GM12875 (cell line): ENCODE measurements at regions not wholly inside any gene's neighbourhood (a gene's known extent, or its start where the extent isn't known, plus 50 kb on each side); places are given as distances from the start of the nearest gene placed in this dataset.
"Not testable (repeated sequence)": the region's sequence is repeated elsewhere in the genome, so short reads cannot be mapped to it uniquely, and the experiment has no call there.

Experiments
- H3K4me3 ChIP-seq: one replicate; pipeline ENCODE4 v1.5.1; 2011; ENCODE audit warnings: low read depth, low read length, control low read depth
- TF ChIP-seq, protein P1 (sequence below): IDR thresholded peaks from 2 replicates; pipeline ENCODE4 v1.5.1; 2011; ENCODE audit warnings: low read depth, mild to moderate bottlenecking, control low read depth, inconsistent platforms, low read length, moderate library complexity, borderline replicate concordance; ENCODE audit not compliant: insufficient read depth

DNA sequence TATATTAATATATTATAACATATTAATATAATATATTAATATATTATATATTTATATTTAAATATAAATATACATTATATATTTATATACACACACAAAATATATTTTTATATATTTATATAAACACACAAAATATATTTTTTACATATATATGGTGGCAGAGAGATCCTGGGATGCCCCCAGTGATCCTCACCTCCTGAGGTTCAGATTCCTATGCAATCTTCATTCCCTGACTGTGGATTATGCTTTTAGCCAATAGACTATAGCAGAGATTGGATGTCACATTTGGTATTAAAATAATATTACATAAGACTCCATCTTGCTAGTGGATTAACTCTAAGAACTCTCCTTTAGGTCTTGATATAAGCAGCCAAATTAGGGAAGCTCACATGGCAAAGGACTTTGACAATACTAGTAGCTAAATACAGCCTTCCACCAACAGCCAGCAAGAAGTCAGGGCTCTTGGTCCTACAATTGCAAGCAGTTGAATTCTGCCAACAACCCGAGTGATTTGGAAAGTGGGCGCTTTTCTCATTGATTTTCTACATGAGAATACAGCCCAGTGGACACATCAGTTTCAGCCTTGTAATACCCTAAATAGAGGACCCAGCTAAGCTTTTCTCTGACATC is 681.0 kb downstream of the C6orf118 start:
- TF ChIP-seq, protein P1, sequence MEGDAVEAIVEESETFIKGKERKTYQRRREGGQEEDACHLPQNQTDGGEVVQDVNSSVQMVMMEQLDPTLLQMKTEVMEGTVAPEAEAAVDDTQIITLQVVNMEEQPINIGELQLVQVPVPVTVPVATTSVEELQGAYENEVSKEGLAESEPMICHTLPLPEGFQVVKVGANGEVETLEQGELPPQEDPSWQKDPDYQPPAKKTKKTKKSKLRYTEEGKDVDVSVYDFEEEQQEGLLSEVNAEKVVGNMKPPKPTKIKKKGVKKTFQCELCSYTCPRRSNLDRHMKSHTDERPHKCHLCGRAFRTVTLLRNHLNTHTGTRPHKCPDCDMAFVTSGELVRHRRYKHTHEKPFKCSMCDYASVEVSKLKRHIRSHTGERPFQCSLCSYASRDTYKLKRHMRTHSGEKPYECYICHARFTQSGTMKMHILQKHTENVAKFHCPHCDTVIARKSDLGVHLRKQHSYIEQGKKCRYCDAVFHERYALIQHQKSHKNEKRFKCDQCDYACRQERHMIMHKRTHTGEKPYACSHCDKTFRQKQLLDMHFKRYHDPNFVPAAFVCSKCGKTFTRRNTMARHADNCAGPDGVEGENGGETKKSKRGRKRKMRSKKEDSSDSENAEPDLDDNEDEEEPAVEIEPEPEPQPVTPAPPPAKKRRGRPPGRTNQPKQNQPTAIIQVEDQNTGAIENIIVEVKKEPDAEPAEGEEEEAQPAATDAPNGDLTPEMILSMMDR: no peak
- H3K4me3 ChIP-seq: no peak overlapping the region

DNA sequence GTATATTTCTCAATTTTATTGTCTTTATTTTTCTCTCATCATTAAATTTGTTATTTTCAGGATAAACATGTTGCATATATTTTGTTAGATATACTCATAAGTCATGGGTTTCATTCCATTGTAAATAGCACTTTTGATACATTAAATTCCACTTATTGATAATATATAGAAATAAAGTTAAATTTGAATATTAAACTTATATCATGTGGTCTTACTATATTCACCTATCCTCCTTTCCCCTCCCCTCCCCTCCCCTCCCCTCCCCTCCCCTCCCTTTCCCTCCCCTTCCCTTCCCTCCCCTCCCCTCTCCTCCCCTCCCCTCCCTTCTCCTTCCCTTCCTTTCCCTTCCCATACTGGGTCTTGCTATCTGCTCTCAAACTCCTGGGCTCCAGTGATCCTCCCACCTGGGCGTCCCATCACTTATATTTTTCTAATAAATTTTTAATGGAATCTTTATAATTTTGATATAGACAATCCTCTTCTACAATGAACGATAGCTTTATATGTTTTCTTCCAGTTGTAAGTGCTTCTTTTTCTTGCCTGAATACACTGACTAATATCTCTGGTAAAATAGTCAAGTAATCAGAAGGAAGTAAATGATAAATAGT is 692.4 kb downstream of the C6orf118 start:
- no peak overlapping the region for H3K4me3 ChIP-seq
- TF ChIP-seq, protein P1: no peak

DNA sequence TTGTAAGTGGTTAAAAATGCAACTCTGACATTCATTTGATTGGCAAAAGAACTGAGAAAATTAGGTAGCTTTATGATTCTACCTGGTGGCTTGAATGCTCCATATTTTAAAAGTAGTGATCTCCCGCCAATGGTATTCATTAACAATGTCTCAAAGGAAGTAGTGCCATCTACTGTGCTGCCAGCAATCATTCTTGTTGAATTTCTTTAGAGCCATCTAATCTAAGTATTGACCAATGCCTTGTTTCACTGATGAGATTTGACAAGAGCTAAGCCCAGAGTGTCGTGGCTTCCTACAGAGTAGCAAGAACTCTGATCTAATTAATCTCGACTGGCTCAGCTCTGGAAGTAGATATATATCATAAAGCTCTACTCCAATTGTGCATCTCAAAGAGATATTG is 696.7 kb downstream of the C6orf118 start:
- H3K4me3 ChIP-seq: no peak overlapping the region
- TF ChIP-seq, protein P1: no peak

DNA sequence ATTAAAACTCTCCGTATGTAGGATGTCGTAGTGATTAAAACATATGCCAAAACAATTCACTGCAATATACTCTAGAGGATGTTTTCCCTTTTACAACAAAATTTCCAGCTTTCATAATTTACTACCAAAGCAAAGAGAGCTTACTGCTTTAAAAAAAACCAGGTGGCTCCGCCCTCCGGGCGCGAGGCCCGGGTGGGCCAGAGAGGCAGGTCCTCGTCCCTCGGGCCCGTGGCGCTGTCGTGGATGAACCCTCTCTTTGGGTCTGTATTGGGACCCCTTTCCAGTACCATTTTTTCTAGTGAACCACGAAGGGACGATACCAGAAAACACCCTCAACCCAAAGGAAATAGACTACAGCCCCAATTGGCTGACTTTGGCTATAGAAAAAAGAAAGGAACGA is 698.5 kb downstream of the C6orf118 start:
- not testable (repeated sequence) for H3K4me3 ChIP-seq

DNA sequence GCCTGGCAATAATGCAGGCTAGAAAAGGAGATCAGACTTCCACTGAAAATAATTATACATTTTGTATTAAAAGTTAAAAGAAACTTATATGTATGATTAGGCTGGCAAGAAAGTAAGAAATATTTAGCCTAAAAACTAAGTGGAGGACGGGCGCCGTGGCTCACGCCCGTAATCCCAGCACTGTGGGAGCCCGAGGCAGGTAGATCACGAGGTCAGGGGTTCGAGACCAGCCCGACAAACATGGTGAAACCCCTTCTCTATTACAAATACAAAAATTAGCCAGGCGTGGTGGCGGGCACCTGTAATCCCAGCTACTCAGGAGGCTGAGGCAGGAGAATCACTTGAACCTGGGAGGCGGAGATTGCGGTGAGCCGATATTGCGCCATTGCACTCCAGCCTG is 707.0 kb downstream of the C6orf118 start:
- H3K4me3 ChIP-seq: not testable (repeated sequence)

DNA sequence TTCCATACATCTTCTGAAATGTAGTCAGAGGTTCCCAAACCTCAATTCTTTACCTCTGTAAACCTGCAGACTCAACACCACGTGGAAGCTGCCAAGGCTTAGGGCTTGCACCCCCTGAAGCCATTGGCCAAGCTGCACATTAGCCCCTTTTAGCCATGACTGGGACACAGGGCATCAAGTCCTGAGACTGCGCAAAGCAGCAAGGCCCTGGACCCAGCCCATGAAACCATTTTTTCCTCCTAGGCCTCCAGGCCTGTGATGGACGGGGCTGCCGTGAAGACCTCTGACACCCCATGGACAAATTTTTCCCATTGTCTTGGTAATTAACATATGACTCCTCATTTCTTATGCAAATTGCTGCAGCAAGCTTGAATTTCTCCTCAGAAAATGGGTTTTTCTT is 727.8 kb downstream of the C6orf118 start:
- no peak overlapping the region for H3K4me3 ChIP-seq
- TF ChIP-seq, protein P1: no peak

DNA sequence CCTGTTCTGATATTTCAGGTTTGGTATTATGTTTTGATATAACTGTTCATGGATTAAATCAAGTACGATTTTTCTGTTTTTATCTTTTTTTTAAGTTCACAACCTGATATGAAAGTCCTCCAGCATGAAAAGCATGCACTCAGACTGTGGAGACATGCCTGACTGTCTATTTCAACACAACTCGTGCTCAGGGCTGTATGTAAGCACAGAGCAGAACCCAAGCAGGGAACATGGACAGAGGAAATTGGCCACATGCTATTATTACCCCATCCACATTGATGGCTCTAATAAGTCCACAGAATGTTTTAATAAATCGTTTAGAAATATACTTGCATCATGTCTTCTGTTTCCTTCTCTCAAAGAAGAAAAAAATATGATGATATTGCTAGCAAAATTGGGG is 730.4 kb downstream of the C6orf118 start:
- TF ChIP-seq, protein P1: no peak
- H3K4me3 ChIP-seq: no peak overlapping the region

DNA sequence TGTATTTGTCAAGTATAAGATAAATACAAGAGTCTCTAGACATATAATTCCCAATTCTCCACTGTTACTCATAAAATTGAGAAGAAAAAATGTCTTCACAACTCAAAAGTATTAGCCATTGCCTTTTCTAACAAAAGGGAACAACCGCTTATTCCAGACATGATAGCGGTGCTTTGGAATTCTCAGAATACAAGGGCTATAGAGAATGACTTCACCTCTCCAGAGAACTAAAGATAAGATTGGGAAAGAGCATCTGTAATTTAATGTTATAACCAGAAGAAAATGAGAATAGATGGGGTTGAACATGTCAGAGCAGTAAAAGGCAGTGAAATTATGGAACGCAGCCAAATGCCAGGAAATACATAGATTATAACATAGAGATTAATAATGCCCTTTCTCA is 730.8 kb downstream of the C6orf118 start:
- H3K4me3 ChIP-seq: no peak overlapping the region
- TF ChIP-seq, protein P1: no peak
